GM12878 (cell line): ENCODE measurements at regions not wholly inside any gene's neighbourhood (a gene's known extent, or its start where the extent isn't known, plus 50 kb on each side); places are given as distances from the start of the nearest gene placed in this dataset.

Experiments
- ATAC-seq: fragments of 200-7000 bp; cut with Tn5 transposase; 3 replicates; pipeline ENCODE4 v1.9.1; 2020; ENCODE audit warnings: mild to moderate bottlenecking, moderate library complexity
- BruUV-seq: library from RNA; stranded (reverse); fragments of 400-500 nt; replicated peaks from 2 replicates; lab custom pipeline; 2021; lab: Mats Ljungman, UMichigan
- CTCF ChIA-PET: fragments of 300-600 bp; sonication (Branson Sonifier 250); formaldehyde crosslinking; extraction: SDS; loops from one replicate; lab custom pipeline; 2021; ENCODE audit warnings: inconsistent platforms; lab: Yijun Ruan, JAX
- POLR2A ChIA-PET: fragments of 350-600 bp; formaldehyde crosslinking; extraction: SDS; loops from one replicate; lab custom pipeline; 2021; ENCODE audit warnings: inconsistent platforms; lab: Charles Lee
- RAD21 ChIA-PET: fragments of 300-600 bp; sonication (Branson Sonifier 250); formaldehyde crosslinking; loops from one replicate; lab custom pipeline; 2023; ENCODE audit warnings: antibody characterized with exemption; ENCODE audit not compliant: unreplicated experiment; lab: Charles Lee
- SMC1A ChIA-PET: fragments of 300-600 bp; sonication (Branson Sonifier 250); formaldehyde crosslinking; loops from one replicate; lab custom pipeline; 2023; ENCODE audit not compliant: unreplicated experiment, uncharacterized antibody; lab: Charles Lee
- DNase-seq: peaks from one replicate; pipeline ENCODE4 v3.0.0-alpha.2; 2011; ENCODE audit warnings: low read depth, low spot score
- FAIRE-seq: peaks from 3 replicates; lab custom pipeline; 2011; peaks lifted over from hg19 to GRCh38; lab: Jason Lieb, UNC
- H2AFZ ChIP-seq: 2 replicates; pipeline ENCODE4 v1.6.0; 2011; ENCODE audit warnings: low read depth, low read length, control low read depth; ENCODE audit not compliant: control insufficient read depth
- H3K27ac ChIP-seq: 2 replicates; pipeline ENCODE4 v1.5.1; 2011; ENCODE audit warnings: control low read depth; ENCODE audit not compliant: control insufficient read depth, insufficient read depth
- H3K27me3 ChIP-seq, 2 experiments: replicated peaks in 1 of 2; 2 replicates each; pipeline versions ENCODE4 v1.6.0 to v1.6.1; 2011; ENCODE audit warnings: low read length in 1 of 2; ENCODE audit not compliant: control insufficient read depth in 2 of 2, insufficient read depth in 2 of 2
- H3K36me3 ChIP-seq, 2 experiments: 2 replicates each; pipeline ENCODE4 v1.5.1; 2011; ENCODE audit warnings: low read length in 1 of 2; ENCODE audit not compliant: control insufficient read depth in 2 of 2, insufficient read depth in 2 of 2
- H3K4me1 ChIP-seq: 2 replicates; pipeline ENCODE4 v1.6.1; 2011; ENCODE audit warnings: mild to moderate bottlenecking, low read length, moderate library complexity, mixed read lengths; ENCODE audit not compliant: control insufficient read depth, insufficient read depth
- H3K4me2 ChIP-seq: 2 replicates; pipeline ENCODE4 v1.6.0; 2011; ENCODE audit warnings: control low read depth; ENCODE audit not compliant: control insufficient read depth, insufficient read depth
- H3K4me3 ChIP-seq: fragments of 200-600 bp; sonication (generic); 2 replicates; pipeline ENCODE4 v1.5.1; 2016
- H3K79me2 ChIP-seq: 2 replicates; pipeline ENCODE4 v1.6.0; 2011; ENCODE audit warnings: low read length; ENCODE audit not compliant: control insufficient read depth, insufficient read depth
- H3K9ac ChIP-seq: 2 replicates; pipeline ENCODE4 v1.8.0; 2011; ENCODE audit warnings: low read length, control low read depth, mixed read lengths; ENCODE audit not compliant: control insufficient read depth, insufficient read depth
- H3K9me3 ChIP-seq: replicated peaks from 3 replicates; pipeline ENCODE4 v1.5.1; 2011; ENCODE audit warnings: mild to moderate bottlenecking, low read length; ENCODE audit not compliant: control insufficient read depth, insufficient read depth
- H4K20me1 ChIP-seq: 2 replicates; pipeline ENCODE4 v1.6.0; 2011; ENCODE audit not compliant: control insufficient read depth, insufficient read depth
- BCLAF1 ChIP-seq: fragments of 450-650 bp; IDR thresholded peaks from 2 replicates; pipeline ENCODE4 v1.6.1; 2017; ENCODE audit warnings: antibody characterized with exemption, mild to moderate bottlenecking, moderate library complexity
- CBX3 ChIP-seq: fragments of 200-600 bp; sonication (generic); IDR thresholded peaks from 2 replicates; pipeline ENCODE4 v1.6.1; 2016; ENCODE audit warnings: low read depth, borderline replicate concordance
- CEBPB ChIP-seq, 2 experiments: fragments of 150-350 bp in 1 of 2; IDR thresholded peaks; 2 replicates each; pipeline ENCODE4 v1.6.1; 2012 to 2014; ENCODE audit warnings: low read depth in 2 of 2, low read length in 2 of 2, borderline replicate concordance in 1 of 2, inconsistent platforms in 1 of 2
- EED ChIP-seq: sonication (generic); IDR thresholded peaks from 2 replicates; pipeline ENCODE4 v1.6.1; 2016; ENCODE audit warnings: antibody characterized with exemption, low read depth
- KDM1A ChIP-seq: fragments of 200-600 bp; sonication (generic); IDR thresholded peaks from 2 replicates; pipeline ENCODE4 v1.6.1; 2016; ENCODE audit warnings: borderline replicate concordance
- MEF2A ChIP-seq: IDR thresholded peaks from 2 replicates; pipeline ENCODE4 v1.6.1; 2011; ENCODE audit warnings: low read depth, mild to moderate bottlenecking, low read length, moderate library complexity; ENCODE audit not compliant: insufficient read depth
- NFIC ChIP-seq: IDR thresholded peaks from 2 replicates; pipeline ENCODE4 v1.6.1; 2012; ENCODE audit warnings: low read depth, mild to moderate bottlenecking, inconsistent platforms, low read length, moderate library complexity
- NFYA ChIP-seq: IDR thresholded peaks from 2 replicates; pipeline ENCODE4 v1.6.1; 2011; ENCODE audit warnings: low read depth, mild to moderate bottlenecking, low read length, improper control_type of control experiment, borderline replicate concordance
- RFX5 ChIP-seq: IDR thresholded peaks from 2 replicates; pipeline ENCODE4 v1.6.1; 2011; ENCODE audit warnings: low read depth, low read length, improper control_type of control experiment
- SMAD1 ChIP-seq: fragments of 450-650 bp; IDR thresholded peaks from 2 replicates; pipeline ENCODE4 v1.6.1; 2018; ENCODE audit warnings: mild to moderate bottlenecking, low read depth; ENCODE audit not compliant: partially characterized antibody
- YY1 ChIP-seq: IDR thresholded peaks from 2 replicates; pipeline ENCODE4 v1.6.1; 2011; ENCODE audit warnings: low read depth, mild to moderate bottlenecking, low read length
- WGBS: methylation state at CpG from one replicate; pipeline ENCODE4 v1.1.6; 2016; ENCODE audit warnings: low lambda C conversion rate; ENCODE audit not compliant: insufficient replicate concordance, insufficient coverage; ENCODE audit errors: missing lambda C conversion rate; 5-methylcytosine and 5-hydroxymethylcytosine counted together
- in situ Hi-C: fragments of 300-500 bp; cut with MboI; formaldehyde crosslinking; loops from 9 replicates; pipeline ENCODE4 v1.14.3; 2018; ENCODE audit warnings: mixed read lengths
- intact Hi-C: fragments of 100-400 bp; cut with micrococcal nuclease; formaldehyde crosslinking; loops from one replicate; pipeline ENCODE4 v1.14.2; 2022; ENCODE audit not compliant: unreplicated experiment

- H3K4me3 ChIP-seq, result no peak overlapping the region
- no peaks in the 10 kb centered on the region for H3K9me3 ChIP-seq
- H4K20me1 ChIP-seq, result no peaks in the 10 kb centered on the region
- no peak overlapping the region for H2AFZ ChIP-seq
- no peaks in the 10 kb centered on the region for H3K27me3 ChIP-seq
- no peaks in the 10 kb centered on the region for H3K4me1 ChIP-seq
- CTCF ChIA-PET, result no interaction called here
- RAD21 ChIA-PET, result no interaction called here
- H3K27ac ChIP-seq, result no peak overlapping the region
- 46% methylated on average over 1 of the region's 1 CpG for WGBS
- H3K4me2 ChIP-seq, result no peak overlapping the region
- BruUV-seq, result no TSS peak
- no peak for ATAC-seq
- no peak for DNase-seq
- H3K9ac ChIP-seq, result no peak overlapping the region
- SMC1A ChIA-PET, result no interaction called here
- intact Hi-C loops, result no loop called here
- H3K79me2 ChIP-seq, result no peaks in the 10 kb centered on the region
- in situ Hi-C loops, result no loop called here
- H3K36me3 ChIP-seq, result no peaks in the 10 kb centered on the region
- no peak for FAIRE-seq
- TF ChIP-seq CEBPB (IDR thresholded peaks at IDR 0.05; ENCODE audit: borderline replicate concordance in 1 of 2, low read depth in 2 of 2, low read length in 2 of 2) (no peak), SMAD1 (no peak), NFYA (no peak), BCLAF1 (no peak), YY1 (no peak), CBX3 (no peak), EED (no peak), MEF2A (no peak), NFIC (no peak), RFX5 (no peak), KDM1A (no peak)
- TF ChIP-seq, all 136 proteins: peak for 0
- POLR2A ChIA-PET, result no interaction called here
Observed at GRCh38 chr5:61813361-61813760, 481.3 kb downstream of the ZSWIM6 start.
